ENCODE measurements at regions not wholly inside any gene's neighbourhood (a gene's known extent, or its start where the extent isn't known, plus 50 kb on each side); places are given as distances from the start of the nearest gene placed in this dataset.

GRCh38 chr10:90640756-90641155 lies 217.1 kb downstream of the HTR7 start:
- no peak for TF ChIP-seq CTCF (IDR thresholded peaks at IDR 0.05)
- TF ChIP-seq EZH2 (IDR thresholded peaks at IDR 0.05; ENCODE audit: borderline replicate concordance, insufficient read depth, low read depth, low read length, poor library complexity, severe bottlenecking): no peak

Data from B cell (primary cell).